KBM-7 (cell line): ENCODE measurements at regions not wholly inside any gene's neighbourhood (a gene's known extent, or its start where the extent isn't known, plus 50 kb on each side); places are given as distances from the start of the nearest gene placed in this dataset.

Experiments used
- DNase-seq: peaks from one replicate; pipeline ENCODE4 v3.0.0-alpha.2; 2015
- in situ Hi-C: fragments of 300-500 bp; cut with MboI; formaldehyde crosslinking; loops from 2 replicates; pipeline ENCODE4 v1.14.3; 2020; ENCODE audit warnings: low sequenced_read_pairs, low pct_unique_long_range_greater_than_20kb, mixed read lengths

DNA sequence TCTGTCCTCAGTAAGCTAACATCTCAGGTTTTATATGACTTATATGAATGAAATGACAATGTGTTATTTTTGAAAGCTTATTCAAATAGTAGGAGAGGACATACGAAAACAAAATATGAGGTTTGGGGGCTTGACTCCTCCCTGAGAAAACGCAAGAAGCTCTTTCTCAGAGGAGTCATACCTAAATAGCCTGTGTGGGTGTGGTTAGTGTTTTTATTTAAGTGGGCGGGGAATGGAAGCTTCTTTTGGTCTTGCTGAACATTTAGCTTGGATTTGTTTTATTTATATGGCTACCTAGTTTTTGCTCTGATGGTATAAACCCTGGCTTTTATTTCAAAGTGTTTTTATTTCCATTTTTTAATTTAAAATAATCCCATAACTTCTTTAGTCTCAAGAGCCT, 72.1 kb upstream of the DSG1 start:
- no peak for DNase-seq
- in situ Hi-C loops = no loop called here

- DNase-seq = peak; percentile 36
- in situ Hi-C loops = no loop called here
Measured at GRCh38 chr18:31246460-31246859, 71.5 kb upstream of the DSG1 start.

- in situ Hi-C loops = no loop called here
- DNase-seq = no peak
Measured at GRCh38 chr18:31247574-31248199, 70.3 kb upstream of the DSG1 start.

DNA sequence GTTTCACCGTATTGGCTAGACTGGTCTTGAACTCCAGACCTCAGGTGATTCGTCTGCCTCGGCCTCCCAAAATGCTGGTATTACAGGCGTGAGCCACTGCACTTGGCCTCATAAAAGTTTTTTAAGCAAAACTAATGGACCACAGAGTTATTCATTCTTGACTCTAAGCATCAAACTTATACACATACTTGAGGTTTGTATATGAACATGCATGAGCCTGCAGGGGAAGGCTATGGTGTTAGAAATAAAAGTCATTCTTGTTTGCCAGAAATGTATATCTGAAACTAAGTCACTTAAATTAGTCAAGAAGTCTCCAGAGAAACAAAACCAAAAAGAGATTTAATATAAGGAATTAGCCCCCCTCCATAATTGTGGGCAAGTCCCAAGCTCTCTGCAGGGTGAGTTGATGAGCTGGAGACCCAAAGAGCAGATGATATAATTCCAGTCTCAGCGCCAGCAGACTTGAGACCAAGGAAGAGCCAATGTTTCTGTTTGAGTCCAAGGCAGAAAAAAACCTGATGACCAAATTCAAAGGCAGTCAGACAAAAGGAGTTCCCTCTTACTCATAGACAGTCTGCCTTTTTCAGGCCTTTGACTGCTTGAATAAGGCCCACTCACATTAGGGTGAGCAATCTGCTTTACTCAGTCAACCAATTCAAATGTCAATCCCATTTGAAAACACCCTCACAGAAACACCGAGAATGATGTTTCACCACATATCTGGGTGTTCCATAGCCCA, 69.0 kb upstream of the DSG1 start:
- in situ Hi-C loops = no loop called here
- no peak for DNase-seq

GRCh38 chr18:31250902-31251301, 67.1 kb upstream of the DSG1 start:
- in situ Hi-C loops = no loop called here
- no peak for DNase-seq

- DNase-seq = no peak
- in situ Hi-C loops = no loop called here
Measured at GRCh38 chr18:31252522-31252921, 65.4 kb upstream of the DSG1 start.

DNA sequence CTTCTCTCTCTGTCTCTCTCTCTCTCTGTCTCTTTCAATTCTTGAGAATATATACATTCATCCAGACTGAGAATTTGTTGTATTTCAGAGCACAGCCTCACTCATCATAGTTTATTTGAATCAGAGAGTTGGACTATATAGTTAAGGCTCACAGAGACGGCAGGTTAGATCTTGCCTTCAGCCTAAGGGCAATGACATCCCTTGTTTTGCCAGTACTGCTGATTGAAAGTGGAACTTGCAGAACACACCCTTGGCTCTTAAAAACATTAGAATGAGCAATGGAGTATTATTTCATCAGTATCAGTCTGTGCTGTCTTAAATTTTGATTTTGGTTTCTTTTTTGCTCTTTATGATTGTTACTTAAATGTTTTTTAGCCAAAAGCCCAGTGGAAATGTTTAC, 62.0 kb upstream of the DSG1 start:
- in situ Hi-C loops = no loop called here
- no peak for DNase-seq

DNA sequence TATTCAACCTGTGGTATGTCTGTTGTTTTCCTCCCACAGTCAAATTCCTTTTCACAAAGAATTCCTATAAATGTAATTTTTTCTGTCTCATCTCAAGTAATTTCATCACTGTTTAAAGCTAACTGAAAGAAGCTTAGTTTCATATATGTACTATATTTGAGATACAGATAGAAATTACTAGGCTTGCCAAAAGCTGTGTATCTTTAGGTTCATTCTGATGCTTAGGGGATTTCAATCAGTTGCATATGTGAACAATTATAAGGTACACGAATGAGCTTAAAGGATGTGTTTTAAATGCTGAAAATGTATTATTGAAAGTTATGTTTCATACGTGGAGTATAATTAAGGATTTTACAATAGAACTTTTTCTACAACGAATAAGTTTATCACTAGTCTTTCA, 59.2 kb upstream of the DSG1 start:
- no peak for DNase-seq

GRCh38 chr18:31261792-31262582, 56.0 kb upstream of the DSG1 start:
- in situ Hi-C loops = no loop called here
- DNase-seq = no peak

More for the DNA sequence above, 59.2 kb upstream of the DSG1 start:
- in situ Hi-C loops = no loop called here

GRCh38 chr18:31267823-31268481, 50.0 kb upstream of the DSG1 start:
- in situ Hi-C loops = no loop called here
- no peak for DNase-seq
